Muscle of leg (tissue), 3 donors: ENCODE measurements at regions not wholly inside any gene's neighbourhood (a gene's known extent, or its start where the extent isn't known, plus 50 kb on each side); places are given as distances from the start of the nearest gene placed in this dataset.
A peak's percentile ranks its signal among the peaks of the same experiment; 100 is the strongest.

Experiments
- DNase-seq: peaks from one replicate; pipeline ENCODE4 v3.0.0; 2013
- H3K27ac ChIP-seq: one replicate; pipeline ENCODE4 v1.5.1; 2013; ENCODE audit warnings: mild to moderate bottlenecking, low read length, control low read depth
- H3K27me3 ChIP-seq: one replicate; pipeline ENCODE4 v1.6.1; 2013; ENCODE audit warnings: low read length; ENCODE audit not compliant: control insufficient read depth, insufficient read depth
- H3K36me3 ChIP-seq: one replicate; pipeline ENCODE4 v1.6.1; 2013; ENCODE audit warnings: low read length; ENCODE audit not compliant: control insufficient read depth, insufficient read depth
- H3K4me1 ChIP-seq: one replicate; pipeline ENCODE4 v1.6.1; 2013; ENCODE audit warnings: low read length; ENCODE audit not compliant: control insufficient read depth, insufficient read depth
- H3K4me3 ChIP-seq: one replicate; pipeline ENCODE4 v1.5.1; 2013; ENCODE audit warnings: low read length, control low read depth
- H3K9me3 ChIP-seq: replicated peaks from 2 replicates; pipeline ENCODE4 v1.6.1; 2013; ENCODE audit warnings: low read depth, low read length; ENCODE audit not compliant: control insufficient read depth
- WGBS: methylation state at CpG from one replicate; pipeline ENCODE4 v1.1.5; 2013; ENCODE audit warnings: missing lambda C conversion rate; ENCODE audit not compliant: insufficient coverage; 5-methylcytosine and 5-hydroxymethylcytosine counted together

DNA sequence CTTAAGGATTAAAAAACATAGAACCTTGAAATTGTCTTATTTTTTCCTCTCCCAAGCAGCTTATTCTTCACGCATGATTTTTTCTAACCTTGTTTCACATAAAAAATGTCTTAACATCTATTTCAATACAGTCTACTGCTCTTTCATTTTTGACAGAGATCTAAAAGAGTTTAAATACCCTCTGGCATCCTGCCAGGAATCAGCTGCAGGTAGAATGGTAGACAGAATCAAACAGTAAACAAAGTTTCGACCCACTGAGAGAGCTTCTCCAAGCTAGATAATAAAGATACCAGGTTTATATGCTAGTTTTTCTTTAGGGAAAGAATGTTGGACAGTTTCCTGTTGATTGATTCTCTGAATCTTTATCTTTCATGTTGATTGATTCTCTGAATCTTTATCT lies 555.8 kb upstream of the CDH9 start:
- DNase-seq = no peak
- H3K4me3 ChIP-seq = no peak overlapping the region
- 86% methylated on average over 1 of the region's 2 CpGs for WGBS
- no peak overlapping the region for H3K27ac ChIP-seq
- H3K36me3 ChIP-seq = no peaks in the 10 kb centered on the region
- no peaks in the 10 kb centered on the region for H3K27me3 ChIP-seq
- peaks cover 10% of the 10 kb centered on the region for H3K9me3 ChIP-seq
- H3K4me1 ChIP-seq = no peaks in the 10 kb centered on the region

GRCh38 chr5:27592231-27592630 lies 553.8 kb upstream of the CDH9 start:
- no CpG with 5 or more reads among the region's 1 CpG for WGBS
- Histone ChIP-seq H3K9me3 (peaks cover 10% of the 10 kb centered on the region), H3K27ac (no peak overlapping the region), H3K4me3 (no peak overlapping the region), H3K4me1 (no peaks in the 10 kb centered on the region), H3K36me3 (no peaks in the 10 kb centered on the region), H3K27me3 (no peaks in the 10 kb centered on the region)
- no peak for DNase-seq

DNA sequence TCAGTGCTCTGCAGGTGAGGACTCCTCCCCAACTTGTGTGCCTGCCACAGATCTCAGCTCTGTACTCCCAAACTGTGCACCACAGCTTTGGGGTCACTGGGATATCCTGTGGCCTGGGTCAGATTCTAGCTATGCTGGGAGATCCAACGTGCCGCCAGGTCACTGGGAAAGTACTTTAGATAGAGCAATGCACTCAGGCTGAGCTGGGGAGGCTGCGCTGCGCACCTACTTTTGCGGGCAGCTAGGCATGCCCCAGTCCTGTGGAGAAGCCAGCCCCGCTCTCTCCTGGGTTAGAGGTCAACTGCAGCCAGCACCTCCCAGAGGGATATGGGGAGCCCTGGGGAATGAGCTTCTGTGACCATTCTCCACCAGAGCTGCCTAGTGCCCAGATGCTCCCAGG lies 552.1 kb upstream of the CDH9 start:
- Histone ChIP-seq H3K9me3 (peaks cover 10% of the 10 kb centered on the region), H3K4me3 (no peak overlapping the region), H3K27ac (no peak overlapping the region), H3K36me3 (no peaks in the 10 kb centered on the region), H3K27me3 (no peaks in the 10 kb centered on the region), H3K4me1 (no peaks in the 10 kb centered on the region)
- DNase-seq = no peak
- 96% methylated on average over 6 of the region's 6 CpGs for WGBS

GRCh38 chr5:27578279-27578678 lies 539.9 kb upstream of the CDH9 start:
- Histone ChIP-seq H3K27me3 (no peaks in the 10 kb centered on the region), H3K4me1 (no peaks in the 10 kb centered on the region), H3K9me3 (no peaks in the 10 kb centered on the region), H3K27ac (no peak overlapping the region), H3K4me3 (no peak overlapping the region), H3K36me3 (no peaks in the 10 kb centered on the region)
- DNase-seq = no peak

GRCh38 chr5:27571681-27572080 lies 533.3 kb upstream of the CDH9 start:
- H3K4me3 ChIP-seq = no peak overlapping the region
- no peak overlapping the region for H3K27ac ChIP-seq
- DNase-seq = peak; percentile 8
- H3K9me3 ChIP-seq = no peaks in the 10 kb centered on the region
- WGBS = no CpG with 5 or more reads among the region's 4 CpGs
- H3K4me1 ChIP-seq = no peaks in the 10 kb centered on the region
- no peaks in the 10 kb centered on the region for H3K27me3 ChIP-seq
- H3K36me3 ChIP-seq = no peaks in the 10 kb centered on the region

DNA sequence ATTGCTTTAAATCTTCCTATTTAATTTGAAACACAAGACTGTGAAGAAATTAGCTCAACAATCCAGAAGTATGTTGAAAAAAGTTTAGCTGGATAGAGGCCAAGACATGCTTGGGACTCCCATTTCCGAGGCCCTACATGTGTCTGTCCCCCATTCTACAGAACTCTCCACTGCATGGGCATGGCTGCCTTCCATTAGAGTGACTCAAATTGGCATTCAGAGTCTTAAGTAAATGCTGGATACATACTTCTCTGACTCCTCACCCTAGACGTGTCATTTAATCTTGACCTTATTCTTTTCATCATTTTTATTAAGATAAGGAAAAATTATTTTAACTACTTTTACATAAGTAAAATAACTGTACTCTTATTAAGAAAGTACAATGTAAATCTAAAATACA lies 530.4 kb upstream of the CDH9 start:
- no peaks in the 10 kb centered on the region for H3K4me1 ChIP-seq
- no peaks in the 10 kb centered on the region for H3K27me3 ChIP-seq
- no CpG with 5 or more reads among the region's 2 CpGs for WGBS
- H3K9me3 ChIP-seq = no peaks in the 10 kb centered on the region
- H3K4me3 ChIP-seq = no peak overlapping the region
- H3K36me3 ChIP-seq = no peaks in the 10 kb centered on the region
- H3K27ac ChIP-seq = no peak overlapping the region
- no peak for DNase-seq

GRCh38 chr5:27561408-27561807 lies 523.0 kb upstream of the CDH9 start:
- DNase-seq = no peak
- H3K36me3 ChIP-seq = no peaks in the 10 kb centered on the region
- no CpG with 5 or more reads among the region's 16 CpGs for WGBS
- no peak overlapping the region for H3K4me3 ChIP-seq
- H3K9me3 ChIP-seq = no peaks in the 10 kb centered on the region
- H3K27me3 ChIP-seq = no peaks in the 10 kb centered on the region
- H3K27ac ChIP-seq = no peak overlapping the region
- H3K4me1 ChIP-seq = no peaks in the 10 kb centered on the region

DNA sequence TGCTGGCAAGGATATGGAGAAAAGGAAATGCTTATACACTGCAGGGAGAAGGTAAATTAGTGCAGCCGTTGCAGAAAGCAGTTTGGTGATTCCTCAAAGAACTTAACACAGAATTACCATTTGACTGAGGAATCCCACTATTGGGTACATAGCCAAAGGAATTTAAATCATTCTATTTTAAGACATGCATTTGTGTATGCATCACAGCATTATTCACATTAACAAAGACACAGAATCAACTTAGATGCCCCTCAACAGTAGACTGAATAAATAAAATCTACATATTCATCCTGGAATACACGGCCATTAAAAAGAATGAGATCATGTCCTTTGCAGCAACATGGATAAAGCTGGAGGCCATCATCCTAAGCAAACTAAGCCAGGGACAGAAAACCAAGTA lies 510.1 kb upstream of the CDH9 start:
- Histone ChIP-seq H3K4me1 (no peaks in the 10 kb centered on the region), H3K27me3 (no peaks in the 10 kb centered on the region), H3K27ac (no peak overlapping the region), H3K4me3 (no peak overlapping the region), H3K9me3 (peaks cover 3% of the 10 kb centered on the region), H3K36me3 (no peaks in the 10 kb centered on the region)
- 20% methylated on average over 1 of the region's 2 CpGs for WGBS
- peak; percentile 12 for DNase-seq

- Histone ChIP-seq H3K4me3 (no peak overlapping the region), H3K9me3 (peaks cover 10% of the 10 kb centered on the region), H3K36me3 (no peaks in the 10 kb centered on the region), H3K27ac (no peak overlapping the region), H3K27me3 (no peaks in the 10 kb centered on the region), H3K4me1 (no peaks in the 10 kb centered on the region)
- DNase-seq = no peak
These were observed 496.7 kb upstream of the CDH9 start for GRCh38 chr5:27535031-27535557.

- no peaks in the 10 kb centered on the region for H3K4me1 ChIP-seq
- 100% methylated on average over 1 of the region's 1 CpG for WGBS
- no peak for DNase-seq
- H3K27me3 ChIP-seq = no peaks in the 10 kb centered on the region
- H3K27ac ChIP-seq = no peak overlapping the region
- H3K9me3 ChIP-seq = peaks cover 11% of the 10 kb centered on the region
- no peaks in the 10 kb centered on the region for H3K36me3 ChIP-seq
- H3K4me3 ChIP-seq = no peak overlapping the region
These were observed 493.9 kb upstream of the CDH9 start for GRCh38 chr5:27532305-27532704.

GRCh38 chr5:27524515-27524914 lies 486.1 kb upstream of the CDH9 start:
- no peaks in the 10 kb centered on the region for H3K27me3 ChIP-seq

More at GRCh38 chr5:27524515-27524914, 486.1 kb upstream of the CDH9 start:
- no peaks in the 10 kb centered on the region for H3K4me1 ChIP-seq
- no peak overlapping the region for H3K27ac ChIP-seq
- H3K9me3 ChIP-seq = peaks cover 3% of the 10 kb centered on the region
- DNase-seq = no peak
- H3K4me3 ChIP-seq = no peak overlapping the region
- no peaks in the 10 kb centered on the region for H3K36me3 ChIP-seq
